ENCODE measurements at regions not wholly inside any gene's neighbourhood (a gene's known extent, or its start where the extent isn't known, plus 50 kb on each side); places are given as distances from the start of the nearest gene placed in this dataset.

DNA sequence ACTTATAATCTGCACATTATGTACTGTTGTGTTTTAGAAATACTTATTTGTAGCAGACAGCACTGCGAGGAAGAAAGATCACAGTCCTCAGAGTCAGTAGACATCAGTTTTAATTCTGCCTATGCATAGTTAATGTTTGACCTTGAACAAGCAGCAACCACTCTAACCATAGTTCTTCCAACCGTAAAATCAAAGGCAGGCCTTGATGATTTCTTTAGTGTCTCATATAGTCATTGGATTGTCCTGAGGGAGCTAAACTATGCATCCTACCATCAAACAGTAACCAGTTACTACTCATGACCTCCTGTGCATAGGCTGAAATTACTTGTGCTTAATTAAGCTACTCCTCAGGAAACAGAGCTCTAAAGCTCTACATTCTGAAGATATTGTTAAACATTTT lies 294.8 kb upstream of the STXBP5 start:
- TF ChIP-seq, protein P1, sequence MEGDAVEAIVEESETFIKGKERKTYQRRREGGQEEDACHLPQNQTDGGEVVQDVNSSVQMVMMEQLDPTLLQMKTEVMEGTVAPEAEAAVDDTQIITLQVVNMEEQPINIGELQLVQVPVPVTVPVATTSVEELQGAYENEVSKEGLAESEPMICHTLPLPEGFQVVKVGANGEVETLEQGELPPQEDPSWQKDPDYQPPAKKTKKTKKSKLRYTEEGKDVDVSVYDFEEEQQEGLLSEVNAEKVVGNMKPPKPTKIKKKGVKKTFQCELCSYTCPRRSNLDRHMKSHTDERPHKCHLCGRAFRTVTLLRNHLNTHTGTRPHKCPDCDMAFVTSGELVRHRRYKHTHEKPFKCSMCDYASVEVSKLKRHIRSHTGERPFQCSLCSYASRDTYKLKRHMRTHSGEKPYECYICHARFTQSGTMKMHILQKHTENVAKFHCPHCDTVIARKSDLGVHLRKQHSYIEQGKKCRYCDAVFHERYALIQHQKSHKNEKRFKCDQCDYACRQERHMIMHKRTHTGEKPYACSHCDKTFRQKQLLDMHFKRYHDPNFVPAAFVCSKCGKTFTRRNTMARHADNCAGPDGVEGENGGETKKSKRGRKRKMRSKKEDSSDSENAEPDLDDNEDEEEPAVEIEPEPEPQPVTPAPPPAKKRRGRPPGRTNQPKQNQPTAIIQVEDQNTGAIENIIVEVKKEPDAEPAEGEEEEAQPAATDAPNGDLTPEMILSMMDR (IDR thresholded peaks at IDR 0.05) = no peak
- no peak for TF ChIP-seq POLR2A (IDR thresholded peaks at IDR 0.05; ENCODE audit: low read depth)
